Activated CD8-positive, alpha-beta memory T cell treated with anti-CD3 and anti-CD28 coated beads, Interleukin-2, amount 50 U/mL, for 1 hour (primary cell): ENCODE measurements at regions not wholly inside any gene's neighbourhood (a gene's known extent, or its start where the extent isn't known, plus 50 kb on each side); places are given as distances from the start of the nearest gene placed in this dataset.
A peak's percentile ranks its signal among the peaks of the same experiment; 100 is the strongest.

Experiments used
- DNase-seq: peaks from one replicate; pipeline ENCODE4 v3.0.0-alpha.2; 2020; ENCODE audit errors: extremely low read depth

DNA sequence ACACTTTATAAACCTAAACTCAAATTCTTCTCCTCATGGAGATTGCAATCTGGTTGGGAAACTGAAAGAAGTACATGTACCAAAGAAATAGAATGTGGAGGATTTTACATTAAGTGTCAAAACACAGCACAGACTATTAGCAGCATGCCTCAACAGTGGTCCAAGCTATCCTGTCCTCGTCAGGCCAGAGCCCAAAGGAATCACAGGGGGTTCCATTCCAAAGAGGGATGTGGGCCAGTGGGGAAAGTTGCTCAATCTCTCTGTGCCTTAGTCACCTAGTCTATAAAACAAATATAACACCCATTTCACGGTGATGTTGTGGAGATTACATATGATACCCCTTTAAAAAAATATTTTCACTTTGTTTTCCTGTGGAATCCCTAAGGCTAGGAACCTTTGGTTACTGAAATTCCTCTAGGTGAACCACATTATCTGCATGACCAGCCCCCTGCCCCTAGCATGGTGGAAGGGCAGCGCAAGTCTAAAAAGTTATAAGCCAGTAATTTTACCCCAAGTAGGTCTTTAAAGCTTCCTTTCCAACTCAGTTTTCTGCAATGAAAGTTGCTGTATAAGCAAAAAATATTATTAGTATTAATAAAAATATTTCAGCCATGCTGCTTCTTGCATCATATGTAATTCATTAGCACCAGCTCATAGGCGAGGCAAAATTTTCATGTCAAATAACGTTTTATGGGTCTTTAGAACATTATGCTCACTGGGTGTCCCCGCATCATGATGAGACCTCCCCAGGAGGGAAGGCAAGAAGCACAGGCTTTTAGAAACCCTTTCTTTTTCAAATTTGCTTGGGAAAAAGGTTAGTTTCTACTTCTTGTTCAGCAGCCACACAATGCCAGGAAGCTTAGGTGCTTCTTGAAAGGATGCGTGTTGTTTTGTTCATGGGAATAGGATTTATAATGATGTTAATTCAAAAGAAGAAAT, 548.8 kb upstream of the PKN2 start:
- no peak for DNase-seq

DNA sequence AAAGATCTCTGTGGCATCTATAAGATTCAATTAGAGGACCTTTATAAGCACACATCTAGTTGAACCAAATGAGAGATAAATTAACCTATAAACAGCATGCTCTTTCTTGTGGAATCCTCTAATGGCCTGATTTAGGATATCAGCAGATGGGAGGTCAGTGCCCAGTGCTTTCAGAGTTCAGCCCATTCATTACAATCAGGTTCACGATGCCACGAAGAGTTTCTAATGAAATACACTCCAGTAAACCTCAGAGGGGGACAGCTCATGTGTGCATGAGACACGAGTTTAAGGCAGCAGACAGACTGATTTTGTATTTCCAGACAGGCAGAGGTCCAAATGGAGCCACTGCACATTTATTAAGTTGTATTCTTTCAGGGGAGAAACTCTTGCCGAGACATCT, 544.4 kb upstream of the PKN2 start:
- DNase-seq = no peak

DNA sequence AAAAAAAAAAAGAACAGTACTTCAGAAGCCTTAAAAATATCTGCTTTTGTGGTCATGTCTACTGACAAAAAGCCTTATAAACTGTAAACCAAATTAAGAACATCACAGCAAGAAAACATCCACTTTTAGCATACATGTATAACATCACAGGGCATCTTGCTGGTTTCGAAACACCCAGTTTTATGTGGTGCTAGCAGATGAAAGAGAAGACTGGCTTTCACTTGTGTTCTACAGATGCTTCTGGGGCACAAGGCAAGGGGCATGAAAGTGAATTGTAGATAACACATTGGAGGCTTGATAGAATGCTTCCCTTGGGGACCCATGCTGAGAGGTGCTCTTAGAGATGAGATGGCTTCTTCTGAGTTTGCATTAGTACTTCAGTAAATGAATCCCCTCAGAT, 543.7 kb upstream of the PKN2 start:
- DNase-seq = no peak

DNA sequence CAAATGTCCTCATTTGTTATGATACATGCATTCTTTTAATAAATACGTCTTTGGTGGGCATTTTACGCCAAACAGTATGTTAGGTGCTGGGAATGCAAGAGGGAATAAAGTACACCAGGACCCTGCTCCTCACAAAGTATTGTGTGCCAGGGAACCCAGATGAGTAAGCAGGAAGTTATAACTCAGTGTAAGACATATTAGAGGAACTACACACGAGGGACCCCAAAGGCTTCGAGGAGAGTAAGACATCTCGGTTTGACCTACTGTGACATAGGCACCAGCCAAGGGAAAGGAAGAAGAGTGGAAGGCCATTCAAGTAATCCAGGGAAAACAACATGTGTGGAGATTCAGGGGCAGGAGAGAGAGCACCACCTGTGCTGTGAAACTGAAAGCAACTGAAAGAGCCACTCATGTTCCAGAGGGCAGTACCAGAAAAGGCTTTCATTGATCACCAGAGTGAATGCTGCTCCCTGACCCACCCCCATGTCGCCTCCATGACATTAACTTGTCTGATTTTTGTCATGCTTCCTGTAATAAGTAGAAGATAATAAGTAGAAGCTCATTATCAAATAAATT, 542.5 kb upstream of the PKN2 start:
- DNase-seq = no peak

DNA sequence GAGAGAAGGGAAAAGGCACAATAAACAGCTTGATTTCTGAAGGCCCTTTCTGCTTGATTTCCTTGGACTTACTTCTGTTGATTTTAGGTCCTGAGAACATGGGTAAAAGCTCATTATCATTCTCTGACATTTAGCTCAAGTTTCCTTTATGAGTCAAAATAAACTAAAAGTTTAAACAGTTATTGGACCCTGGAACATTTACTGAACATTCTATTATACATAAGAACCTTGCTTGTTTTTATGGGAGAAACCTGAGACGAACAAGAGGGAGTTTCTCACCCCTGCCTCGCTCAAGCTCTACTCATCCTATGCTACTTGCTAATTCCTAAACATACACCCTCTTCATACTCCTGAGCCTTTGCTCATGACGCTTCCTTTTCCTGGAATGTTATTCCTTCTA, 538.3 kb upstream of the PKN2 start:
- no peak for DNase-seq

DNA sequence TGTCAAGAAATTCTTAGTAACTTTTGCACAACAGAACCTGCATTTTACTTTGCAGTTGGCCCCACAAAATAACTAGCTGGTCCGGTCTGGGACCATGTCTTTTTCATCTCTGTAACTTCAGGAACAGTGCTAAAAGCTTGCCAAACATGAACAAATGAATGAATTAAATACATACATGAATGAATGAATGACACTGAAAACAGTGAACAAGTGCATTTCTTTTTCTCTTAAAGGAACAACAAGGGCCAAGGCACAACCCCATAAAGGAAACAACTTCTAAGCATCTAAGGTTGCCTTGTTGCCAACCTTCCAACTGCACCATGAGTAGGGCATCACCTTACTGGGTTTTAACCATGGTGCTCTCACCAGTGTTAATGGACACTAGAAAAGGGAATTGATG, 534.4 kb upstream of the PKN2 start:
- no peak for DNase-seq

DNA sequence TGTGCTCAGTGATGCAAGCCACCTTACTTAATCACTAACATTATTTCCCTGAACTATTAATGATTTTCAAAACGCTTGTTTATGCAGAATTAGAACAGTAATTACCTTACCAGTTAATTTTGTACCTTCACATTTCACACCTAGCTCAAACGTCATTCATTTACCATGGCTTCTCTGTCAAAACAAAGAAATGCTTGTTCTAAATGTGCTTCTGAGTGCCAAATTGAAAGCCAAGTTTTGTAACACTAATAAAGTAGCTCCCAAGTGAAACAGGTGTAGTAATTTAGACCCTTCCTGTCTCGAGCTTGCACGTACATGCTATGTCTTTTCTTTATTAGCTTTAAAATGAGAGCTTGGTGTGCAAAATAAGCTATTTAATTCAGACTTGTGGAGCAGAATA, 533.7 kb upstream of the PKN2 start:
- no peak for DNase-seq

DNA sequence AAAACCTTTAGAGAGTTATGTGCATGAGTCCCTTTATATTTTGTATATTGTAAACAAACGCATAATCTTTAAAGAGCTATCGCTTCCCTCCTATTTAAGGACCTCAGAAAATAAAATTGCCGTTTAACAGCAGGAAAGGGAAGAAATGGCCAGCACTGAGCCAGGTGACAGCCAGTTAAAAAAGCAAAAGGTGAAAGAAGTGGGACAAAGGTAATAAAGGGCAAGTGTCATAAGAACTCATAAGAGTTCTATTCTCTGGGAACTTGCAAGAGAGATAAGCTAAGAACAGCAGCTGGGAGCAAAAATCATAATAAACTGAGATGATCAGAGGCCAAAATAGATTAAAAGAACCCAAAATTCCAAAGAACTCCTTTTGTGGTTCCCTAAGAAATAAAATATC, 520.9 kb upstream of the PKN2 start:
- no peak for DNase-seq

DNA sequence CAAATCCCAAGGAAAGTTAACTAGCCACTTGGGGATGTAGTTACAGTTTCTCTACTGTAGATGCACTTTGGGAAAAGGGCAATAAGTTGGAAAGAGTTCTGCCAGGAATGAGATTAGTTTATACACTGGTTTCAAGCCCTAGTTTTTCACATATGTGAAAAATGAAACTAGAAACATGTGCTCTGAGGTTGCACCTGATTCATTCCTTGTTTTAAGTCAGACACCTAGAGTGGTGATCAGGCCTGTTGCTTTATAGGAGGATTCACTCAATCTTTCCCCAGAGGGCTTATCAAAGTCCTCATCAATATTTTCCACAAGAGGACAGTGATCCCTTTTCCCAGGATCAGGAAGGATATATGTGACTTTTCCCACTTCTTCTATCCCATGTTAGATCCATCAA, 515.9 kb upstream of the PKN2 start:
- DNase-seq = no peak

DNA sequence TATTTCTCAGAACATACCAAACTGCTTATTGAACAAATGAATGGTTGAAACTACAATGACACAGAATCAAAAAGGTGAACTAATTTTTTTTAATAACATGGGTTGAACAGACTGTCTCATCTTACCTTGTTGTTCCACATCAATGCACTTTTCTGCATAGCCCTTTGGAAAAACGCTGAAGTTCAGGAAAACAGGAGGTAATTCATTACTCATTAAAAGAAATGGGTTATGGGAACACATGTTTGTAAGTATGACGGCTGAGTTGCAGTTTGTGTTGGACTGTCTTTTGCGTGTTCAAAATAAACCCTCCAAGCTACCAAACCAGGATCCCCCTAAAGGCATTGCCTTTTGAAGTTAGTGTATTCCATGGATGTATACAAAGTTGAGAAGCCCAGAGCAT, 514.9 kb upstream of the PKN2 start:
- no peak for DNase-seq

DNA sequence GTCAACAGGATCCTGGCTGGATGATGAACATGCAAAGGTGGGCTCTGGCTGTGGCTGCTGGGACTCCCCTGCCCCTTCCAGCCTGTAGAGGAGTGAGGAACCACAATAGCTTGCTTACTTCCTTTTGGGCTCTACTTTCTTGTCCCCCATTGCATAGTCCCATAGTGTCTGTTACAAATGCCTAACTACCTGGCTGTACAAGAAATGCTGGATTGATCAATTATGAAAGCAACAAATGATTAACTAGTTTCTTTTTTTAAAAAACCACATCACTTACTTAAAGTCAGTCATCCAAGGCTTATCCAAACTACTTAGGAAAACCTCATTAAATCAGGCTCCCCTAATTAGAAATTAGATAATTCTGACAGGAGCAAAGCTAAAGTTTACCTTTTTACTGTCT, 514.1 kb upstream of the PKN2 start:
- DNase-seq = no peak

DNA sequence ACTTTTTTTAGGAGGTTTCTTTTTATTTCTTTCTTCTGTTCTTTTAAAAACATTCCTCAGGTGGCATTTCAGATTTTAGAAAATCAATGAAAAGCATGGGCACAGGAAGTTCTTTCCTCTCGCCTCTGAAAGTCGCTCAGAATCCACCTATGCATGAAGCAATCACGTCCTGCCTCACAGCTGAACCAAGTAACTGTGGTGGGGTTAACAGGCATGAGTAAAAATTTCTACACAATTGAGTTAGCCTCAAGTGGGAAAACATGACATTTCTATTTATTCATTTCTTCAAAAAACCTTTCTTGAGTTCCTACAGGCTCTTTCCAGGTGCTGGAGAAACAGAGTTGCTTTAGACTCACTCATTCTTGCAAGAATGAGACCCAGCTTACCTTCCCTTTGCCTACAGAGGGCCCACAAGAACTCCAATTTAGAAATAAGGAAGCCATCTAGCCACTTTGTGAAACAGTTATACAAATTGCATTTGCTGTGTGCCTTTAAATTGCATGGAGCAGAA, 508.9 kb upstream of the PKN2 start:
- DNase-seq = no peak

DNA sequence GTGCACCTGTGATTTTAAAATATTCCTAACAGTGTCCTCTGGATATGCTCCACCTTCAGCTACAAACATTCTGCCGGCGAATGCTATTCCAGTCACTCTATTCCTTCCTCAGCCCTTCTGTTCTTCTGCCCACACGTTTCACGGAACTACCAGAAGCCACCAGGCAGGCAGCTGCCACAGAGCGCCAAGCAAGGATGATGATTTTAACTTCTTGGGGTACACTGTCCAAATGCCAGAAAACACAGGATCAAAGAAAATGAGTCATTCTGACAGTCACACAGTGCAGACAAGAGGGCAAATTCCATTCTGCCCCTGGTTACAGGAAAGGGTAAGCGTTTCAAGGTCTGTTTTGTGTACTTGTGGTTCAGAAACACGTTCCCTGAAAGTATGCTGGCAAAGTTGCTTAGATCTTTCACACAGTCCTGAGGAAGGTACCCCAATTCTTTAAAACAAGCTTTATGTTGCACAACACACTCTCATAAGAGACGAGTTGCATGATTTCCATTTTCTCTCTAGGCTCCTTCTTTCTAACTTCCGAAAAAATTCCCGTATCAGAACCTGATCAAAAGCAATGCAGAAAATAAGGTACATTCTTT, 508.3 kb upstream of the PKN2 start:
- DNase-seq = no peak

DNA sequence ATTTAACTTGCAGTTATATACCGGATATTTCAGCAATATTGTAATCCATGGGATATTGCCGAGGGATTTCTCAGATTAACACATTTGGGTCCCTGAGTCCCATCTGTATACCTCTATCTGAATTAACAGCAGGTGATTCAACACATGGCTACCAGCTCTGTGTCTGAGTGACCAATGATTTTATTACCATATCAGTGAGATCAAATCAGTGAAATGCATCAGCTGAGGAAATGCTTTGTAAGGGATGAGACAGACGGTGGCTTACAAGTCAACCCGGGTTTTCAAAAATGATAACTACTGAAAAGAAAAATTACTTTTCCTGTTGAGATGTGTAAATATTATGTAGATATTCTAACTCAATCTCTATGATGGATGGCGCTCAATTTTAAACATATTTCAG, 504.1 kb upstream of the PKN2 start:
- no peak for DNase-seq

DNA sequence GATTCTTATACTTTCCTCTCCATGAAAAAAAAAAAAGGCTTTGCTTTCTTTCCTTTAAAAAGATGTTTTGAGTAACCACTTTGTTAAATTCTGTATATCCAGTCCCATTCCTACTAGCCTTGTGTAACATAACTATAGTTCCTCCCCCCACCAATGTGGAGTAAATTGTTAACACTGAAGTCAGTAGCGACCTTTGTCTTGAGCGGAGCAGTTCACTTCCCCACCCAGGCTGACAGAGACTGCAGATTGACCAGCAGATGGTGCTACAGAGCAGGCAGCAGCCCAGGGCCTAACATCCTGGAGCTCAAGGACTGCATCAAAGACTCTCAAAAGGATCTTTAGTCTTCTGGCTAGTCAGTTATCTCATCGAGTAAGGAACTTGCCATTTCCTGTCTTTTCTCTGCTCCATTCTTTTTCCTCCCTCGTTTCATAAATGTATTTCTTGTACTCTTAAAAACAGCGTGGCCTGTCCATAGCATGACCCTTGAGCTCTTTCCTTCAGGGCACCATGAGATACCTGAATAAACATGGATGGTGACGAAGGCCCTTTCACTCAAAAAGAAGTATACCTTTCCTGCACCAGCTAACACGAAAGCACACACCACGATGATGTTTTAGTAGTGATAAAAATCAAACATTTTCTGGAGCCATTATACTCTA, 503.5 kb upstream of the PKN2 start:
- DNase-seq = peak; percentile 1

DNA sequence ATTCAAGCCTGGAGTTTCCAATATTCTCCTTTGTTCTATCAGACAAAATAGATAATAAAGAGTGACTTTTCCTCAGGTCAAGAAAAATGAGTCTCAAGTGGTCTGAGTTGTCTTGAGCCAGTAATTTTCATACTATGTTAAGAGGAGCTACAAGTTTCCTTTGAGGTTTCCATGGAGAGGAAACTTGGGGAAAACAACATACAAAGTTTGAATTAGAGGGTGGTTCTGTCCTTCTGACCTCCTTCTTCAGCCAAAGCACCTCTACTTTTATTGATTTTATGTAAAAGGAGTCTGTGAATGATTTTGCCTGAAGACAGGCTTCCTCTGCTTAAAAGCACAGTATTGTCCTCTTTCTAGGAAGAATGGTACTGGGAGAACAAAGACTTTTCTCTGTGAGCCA, 497.2 kb upstream of the PKN2 start:
- no peak for DNase-seq

DNA sequence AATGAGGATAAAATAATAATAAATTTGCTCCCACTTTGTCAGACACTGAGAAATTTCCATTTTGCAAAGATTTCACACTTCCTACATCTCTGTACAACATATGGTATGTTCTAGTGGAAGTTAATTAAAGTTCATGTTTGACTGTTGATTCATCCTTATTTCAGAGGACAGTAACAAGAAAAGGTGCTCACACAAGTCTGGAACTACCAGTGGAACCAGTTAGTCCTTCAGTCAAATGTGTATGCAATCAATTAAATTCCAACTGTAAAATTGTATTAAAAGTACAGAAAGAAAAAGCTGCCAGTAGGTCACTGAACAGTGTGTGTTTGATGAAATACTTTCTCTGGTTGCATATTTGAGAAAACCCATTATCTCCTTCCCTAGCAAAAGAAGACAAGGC, 496.0 kb upstream of the PKN2 start:
- DNase-seq = no peak

DNA sequence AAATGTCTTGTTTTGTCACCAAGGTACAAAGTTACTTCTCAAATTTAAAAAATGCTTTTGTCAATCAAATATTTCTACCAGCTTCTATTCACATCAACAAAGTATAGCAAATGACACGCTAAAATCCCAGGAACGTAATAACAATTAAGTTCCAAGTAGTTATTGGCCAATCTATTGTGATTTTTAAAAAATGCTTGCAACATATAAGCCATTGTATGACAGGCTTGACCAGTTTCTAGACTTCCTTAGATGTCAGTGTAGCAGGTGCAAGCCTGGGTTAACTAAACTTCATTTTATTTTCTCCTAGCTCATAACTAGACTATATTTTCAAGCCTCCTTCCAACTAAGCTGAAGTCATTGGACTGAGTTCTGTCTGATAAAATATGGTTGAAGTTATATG, 494.5 kb upstream of the PKN2 start:
- no peak for DNase-seq

DNA sequence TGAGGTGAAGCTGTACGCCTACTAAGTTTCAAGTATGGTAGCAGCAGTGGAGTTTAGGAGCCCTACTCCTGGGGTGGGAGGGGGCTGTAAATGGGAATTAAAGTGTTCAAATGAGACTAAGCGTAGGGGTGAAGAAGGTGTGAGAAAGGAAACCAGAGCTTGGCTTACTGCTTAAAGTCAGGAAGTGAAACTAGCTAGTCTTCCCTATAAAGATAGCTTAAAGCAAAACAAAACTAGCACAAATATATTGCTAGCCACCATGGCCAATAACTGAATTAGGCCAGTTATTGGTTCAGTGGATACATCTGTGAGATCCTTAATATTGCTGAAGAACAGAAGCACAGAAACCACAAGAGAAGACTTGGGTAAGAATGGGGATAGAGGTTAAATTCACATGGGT, 492.2 kb upstream of the PKN2 start:
- DNase-seq = no peak

DNA sequence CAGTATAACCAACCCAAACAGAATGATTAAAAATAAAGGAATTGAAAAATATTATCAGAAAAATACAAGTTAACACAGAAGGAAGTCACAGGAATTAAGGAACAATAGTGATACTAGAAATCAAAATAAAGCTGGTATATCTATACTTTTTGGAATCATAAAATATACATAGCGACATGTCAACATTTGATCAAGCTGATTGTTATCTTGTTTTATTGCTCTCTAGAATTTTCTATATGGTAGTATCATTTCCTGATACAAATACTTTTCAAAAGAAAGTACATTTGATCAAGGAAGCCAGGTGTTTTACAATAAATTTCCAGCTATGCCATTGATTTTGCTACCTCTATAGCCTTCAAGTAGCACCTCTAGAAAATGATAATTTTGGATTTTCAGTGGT, 489.5 kb upstream of the PKN2 start:
- DNase-seq = no peak

DNA sequence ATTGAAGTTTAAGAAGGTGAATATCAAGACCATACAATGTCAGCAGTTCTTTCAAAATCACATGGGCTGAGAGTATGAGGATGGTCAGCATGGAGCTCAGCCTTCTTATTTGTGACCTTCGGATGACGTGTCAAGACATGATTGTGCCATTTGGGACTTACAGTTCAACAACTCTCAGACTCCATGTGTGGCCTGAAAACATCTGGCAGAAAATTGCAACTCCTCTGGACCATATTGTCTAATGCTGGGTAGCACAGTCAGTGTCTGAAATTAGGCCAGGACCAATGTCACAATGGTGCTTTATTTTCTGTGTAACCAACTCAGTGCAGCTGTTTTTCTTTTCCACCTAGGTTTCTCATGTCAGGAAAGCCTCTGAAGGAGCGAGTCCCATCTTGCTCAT, 483.5 kb upstream of the PKN2 start:
- DNase-seq = no peak

DNA sequence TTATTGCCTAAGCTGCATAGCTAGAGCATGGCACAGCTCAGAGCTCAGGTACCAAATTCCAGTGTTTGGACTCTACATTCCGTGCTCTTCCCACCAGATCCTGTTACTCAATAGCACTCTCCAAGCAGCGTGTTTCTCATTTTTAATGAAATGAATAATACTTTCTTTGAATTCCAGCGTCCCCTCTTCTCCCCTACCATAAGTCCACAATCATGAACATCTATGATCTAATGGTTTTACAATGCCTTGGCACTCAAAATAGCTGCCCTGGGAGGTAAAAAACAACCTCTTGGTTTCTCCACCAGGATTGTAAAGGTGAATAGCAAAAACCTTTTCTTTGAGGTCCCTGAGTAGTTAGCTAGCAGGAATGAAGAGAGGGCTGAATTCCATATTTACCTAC, 480.0 kb upstream of the PKN2 start:
- DNase-seq = no peak
